ENCODE measurements at regions not wholly inside any gene's neighbourhood (a gene's known extent, or its start where the extent isn't known, plus 50 kb on each side); places are given as distances from the start of the nearest gene placed in this dataset.

- no peak for DNase-seq
Measured at GRCh38 chr15:96538491-96538890, 208.0 kb downstream of the NR2F2 start.

DNA sequence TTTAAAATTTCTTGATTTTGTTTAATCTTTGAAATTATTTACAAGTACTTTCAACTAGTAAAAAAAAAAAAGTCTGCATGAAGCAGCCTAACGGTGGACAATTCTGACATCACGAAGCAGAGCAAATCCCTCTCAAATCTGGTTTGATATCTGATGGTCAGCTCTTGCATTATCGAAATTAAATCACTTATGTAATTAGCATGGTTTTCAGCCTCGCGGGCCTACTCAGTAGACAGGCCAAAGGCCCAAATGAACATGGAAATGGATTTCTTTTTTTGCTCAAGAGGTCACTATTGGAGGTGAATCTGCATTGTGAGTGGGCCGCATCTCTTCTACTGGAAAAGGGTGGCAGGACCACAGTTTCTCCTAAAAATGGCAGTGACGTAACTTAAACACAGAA lies 209.8 kb downstream of the NR2F2 start:
- no peak for DNase-seq

DNA sequence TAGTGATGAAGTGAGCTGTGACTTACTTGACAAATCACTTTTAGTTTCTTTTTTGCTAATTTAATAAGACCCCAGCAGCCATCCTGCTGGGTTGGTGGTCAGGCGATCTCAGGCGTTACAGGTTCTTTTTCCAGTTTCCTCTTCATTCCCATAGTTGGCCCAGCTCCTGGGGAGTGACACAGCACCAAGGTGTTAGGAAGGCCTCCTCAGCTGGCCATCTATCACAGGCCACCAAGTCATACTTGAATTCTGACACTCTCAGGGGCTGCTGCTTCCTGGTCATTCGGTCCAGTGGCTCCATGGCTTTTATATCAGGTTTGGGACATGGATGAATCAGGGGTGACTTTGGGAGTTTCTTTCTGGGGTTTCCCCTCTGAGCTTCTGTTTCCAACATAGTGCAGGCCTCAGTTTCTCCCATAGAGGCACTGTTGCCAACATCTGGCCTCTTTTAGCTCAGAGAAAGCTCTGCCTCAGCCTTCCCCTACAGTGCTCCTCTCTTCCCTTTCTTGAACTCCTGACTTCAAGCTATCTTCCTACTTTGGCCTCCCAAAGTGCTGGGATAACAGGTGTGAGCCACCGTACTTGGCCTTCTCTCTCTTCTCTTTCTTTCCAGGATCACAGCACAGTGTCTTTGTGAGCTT lies 211.8 kb downstream of the NR2F2 start:
- no peak for DNase-seq

DNA sequence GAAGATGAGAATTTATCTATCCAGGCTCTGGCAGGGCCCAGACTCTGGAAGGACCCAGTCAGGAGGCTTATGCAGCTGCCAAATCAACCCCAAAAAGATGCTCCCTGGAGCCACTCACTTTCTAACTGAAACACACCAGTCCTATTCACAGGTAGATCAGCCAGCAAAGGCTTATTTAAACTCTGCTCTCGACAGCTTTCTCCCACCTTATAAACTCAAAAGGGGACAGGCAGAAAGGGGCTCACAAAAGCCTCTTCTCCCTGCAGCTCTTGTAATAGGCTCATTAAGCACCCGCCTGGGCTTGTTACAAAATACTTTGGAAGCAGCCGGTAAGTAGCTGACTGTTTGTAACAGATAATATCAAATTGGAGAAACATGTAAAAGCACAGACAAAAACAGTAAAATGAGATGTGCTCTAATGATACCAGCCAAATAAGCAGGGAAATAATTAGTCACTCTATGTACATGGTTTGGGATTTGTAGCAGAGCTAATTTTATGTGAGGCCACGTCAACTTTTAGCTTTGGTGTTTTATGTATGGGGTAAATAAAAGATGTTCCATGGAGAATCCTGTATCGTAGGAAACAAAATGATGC lies 213.8 kb downstream of the NR2F2 start:
- no peak for DNase-seq

DNA sequence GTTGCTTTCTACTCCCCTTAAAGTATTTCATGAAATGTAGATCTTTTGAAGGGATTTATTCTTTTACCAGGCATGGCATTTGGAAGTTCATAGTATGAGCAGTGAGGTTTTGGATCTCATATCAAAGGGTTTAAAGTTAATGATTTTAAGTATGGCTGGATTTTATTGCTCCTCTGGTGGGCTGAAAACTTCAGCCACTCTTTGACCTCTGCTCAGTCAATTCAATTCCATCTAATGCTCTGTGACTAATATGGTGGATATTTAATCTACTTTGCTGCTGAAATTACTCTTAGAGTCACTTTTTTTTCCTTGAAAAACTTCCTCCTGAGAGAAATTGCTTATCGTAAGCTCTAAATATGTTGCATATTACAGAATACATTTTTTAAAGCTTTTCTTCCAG lies 218.6 kb downstream of the NR2F2 start:
- DNase-seq, result no peak

DNA sequence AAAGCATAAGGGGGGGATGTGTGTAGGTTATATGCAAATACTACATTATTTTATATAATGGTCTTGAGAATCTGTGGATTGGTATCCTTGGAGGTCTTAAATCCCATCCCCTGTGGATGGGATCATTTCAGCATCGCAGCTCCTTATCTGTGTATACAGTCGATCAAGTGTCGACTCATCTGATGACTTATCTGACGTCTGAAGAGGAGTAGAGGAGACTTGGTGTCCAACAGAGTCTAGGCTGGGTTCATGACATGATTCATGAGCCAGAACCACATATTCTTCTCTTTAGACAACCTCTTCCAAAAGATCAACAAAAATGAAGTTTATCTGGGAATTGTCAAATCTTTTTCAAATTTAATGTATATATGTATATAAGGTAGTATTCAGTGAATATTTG lies 220.7 kb downstream of the NR2F2 start:
- no peak for DNase-seq

DNA sequence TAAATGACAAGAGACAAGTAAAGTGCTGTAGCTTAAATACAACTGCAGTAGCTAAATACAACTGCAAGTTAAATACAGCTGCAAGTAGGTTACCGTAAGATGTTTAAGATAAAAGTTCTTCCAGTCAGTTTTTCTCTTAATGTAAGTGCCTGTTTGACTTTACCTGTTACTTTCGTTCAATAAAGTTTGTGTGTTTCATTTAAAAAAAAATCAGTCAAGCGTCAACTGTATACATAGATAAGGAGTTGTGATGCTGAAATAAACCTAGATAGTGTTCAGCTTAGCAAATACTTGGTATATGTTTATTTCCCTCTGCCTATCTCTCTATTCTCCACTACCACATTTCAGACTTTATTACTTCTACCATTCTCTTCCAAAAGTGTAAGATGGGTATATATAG lies 221.2 kb downstream of the NR2F2 start:
- no peak for DNase-seq

GRCh38 chr15:96553006-96553405 lies 222.5 kb downstream of the NR2F2 start:
- DNase-seq, result no peak

GRCh38 chr15:96553451-96553850 lies 223.0 kb downstream of the NR2F2 start:
- no peak for DNase-seq

DNA sequence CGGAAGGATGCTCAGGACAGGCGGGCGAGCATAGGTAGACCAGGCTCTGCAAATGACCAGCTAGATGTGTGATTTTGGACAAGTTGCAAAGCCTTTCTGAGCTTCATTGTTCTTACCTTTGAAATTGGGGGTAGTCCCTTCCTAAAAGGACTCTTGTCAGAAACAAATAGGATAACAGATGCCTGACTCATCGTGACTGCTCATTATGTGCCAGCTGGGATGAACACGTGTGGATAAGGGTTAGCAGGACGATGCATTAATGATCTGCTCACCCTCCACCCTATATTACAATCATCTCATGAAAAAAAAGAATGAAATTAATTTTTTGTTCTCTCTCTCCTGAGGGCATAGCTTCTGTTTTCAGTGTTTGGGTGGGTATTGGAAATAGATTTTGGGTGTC lies 223.4 kb downstream of the NR2F2 start:
- no peak for DNase-seq

DNA sequence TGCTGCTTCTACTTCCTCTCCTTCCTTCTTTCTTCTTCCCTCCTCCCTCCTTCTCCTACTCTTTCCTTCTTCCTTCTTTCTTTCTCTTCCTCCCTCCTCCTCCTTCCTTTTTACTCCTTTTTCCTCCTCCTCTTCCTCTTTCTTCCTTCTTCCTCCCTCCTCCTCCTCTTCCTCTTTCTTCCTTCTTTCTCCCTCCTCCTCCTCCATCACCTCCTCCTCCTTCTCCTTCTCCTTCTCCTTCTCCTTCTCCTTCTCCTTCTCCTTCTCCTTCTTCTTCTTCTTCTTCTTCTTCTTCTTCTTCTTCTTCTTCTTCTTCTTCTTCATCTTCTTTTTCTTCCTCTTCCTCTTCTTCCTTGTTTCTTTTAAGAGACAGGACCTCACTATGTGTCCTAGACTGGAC lies 224.0 kb downstream of the NR2F2 start:
- DNase-seq, result no peak

GRCh38 chr15:96559087-96559486 lies 228.6 kb downstream of the NR2F2 start:
- DNase-seq, result no peak

DNA sequence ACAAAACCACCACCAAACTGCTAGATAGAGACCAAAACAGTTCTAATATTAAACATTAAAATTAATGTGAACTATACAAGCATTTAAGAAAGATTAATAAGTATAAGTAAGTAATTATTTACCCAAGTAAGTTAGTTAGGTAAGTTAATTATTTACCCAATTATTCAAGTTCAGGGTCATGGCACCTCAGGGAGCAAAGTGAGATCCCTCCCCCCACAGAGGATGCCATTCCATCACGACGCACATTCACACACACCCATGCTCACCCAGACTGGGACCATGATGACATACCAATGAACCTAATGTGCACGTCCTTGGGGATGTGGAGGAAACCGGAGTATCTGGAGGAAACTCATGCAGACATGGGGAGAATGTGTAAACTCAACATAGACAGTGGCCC lies 229.1 kb downstream of the NR2F2 start:
- no peak for DNase-seq

- no peak for DNase-seq
Measured at GRCh38 chr15:96560246-96560895, 229.9 kb downstream of the NR2F2 start.

GRCh38 chr15:96561593-96561992 lies 231.1 kb downstream of the NR2F2 start:
- no peak for DNase-seq

DNA sequence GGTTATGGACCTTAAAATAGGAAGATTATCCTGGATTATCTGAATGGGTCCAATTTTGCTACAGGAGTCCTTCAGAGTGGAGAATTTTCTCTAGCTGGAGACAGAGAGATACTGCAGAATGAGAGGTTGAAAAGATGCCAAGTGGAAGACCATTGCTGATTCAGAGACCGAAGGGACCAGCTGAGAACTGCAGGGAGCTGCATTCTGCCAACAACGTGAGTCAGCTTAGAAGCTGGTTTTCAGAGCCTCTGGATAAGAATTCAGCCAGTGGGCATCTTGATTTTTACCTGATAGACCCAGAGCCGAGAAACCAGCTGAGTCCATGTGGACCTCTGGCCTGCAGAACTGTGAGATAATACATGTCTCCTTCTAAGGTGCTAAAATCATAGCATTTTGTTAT lies 234.0 kb downstream of the NR2F2 start:
- no peak for DNase-seq

GRCh38 chr15:96565266-96565665 lies 234.8 kb downstream of the NR2F2 start:
- no peak for DNase-seq

GRCh38 chr15:96574782-96575181 lies 244.3 kb downstream of the NR2F2 start:
- no peak for DNase-seq

- no peak for DNase-seq
Measured at GRCh38 chr15:96576596-96576995, 246.1 kb downstream of the NR2F2 start.

DNA sequence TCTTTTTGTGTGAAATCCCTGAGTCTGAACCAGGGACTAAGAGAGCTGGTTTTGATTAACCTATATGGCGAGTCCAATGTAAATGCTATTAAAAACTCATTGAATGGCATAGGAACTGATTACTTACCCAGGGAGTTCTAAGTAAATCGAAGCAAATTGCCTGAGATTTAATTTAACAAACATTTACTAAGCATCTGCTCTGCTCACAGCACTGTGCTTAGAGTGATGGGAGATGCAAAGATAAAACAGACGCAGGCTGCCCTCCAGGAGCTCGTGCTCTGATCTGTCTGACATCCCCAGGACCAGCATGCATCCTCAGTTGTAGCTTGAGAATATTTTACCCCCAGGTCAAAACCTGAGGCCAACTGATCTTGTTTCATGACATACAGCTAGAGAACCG lies 247.9 kb downstream of the NR2F2 start:
- DNase-seq, result no peak

- DNase-seq, result no peak
Measured at GRCh38 chr15:96581371-96581770, 250.9 kb downstream of the NR2F2 start.

- DNase-seq, result no peak
Measured at GRCh38 chr15:96582473-96582872, 252.0 kb downstream of the NR2F2 start.

DNA sequence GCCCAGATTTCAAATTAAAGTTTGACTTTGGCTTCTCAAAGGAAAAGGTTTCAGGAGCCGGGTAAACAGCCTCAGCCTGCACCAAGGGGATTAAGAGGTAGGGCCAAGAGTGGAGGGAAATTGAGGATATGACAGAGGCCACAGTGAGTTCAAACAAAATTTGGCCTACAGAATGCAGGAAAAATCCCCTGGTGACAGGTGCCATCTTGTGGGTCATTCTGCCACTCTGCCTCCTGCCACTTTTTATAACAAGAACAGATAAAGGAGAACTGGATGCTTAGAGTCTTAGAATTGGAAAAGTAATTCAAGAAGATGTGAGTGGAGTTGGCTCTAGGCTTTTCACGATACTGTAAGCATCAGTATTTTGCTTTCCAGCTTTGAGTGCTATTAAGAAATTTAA lies 253.2 kb downstream of the NR2F2 start:
- DNase-seq, result no peak

DNA sequence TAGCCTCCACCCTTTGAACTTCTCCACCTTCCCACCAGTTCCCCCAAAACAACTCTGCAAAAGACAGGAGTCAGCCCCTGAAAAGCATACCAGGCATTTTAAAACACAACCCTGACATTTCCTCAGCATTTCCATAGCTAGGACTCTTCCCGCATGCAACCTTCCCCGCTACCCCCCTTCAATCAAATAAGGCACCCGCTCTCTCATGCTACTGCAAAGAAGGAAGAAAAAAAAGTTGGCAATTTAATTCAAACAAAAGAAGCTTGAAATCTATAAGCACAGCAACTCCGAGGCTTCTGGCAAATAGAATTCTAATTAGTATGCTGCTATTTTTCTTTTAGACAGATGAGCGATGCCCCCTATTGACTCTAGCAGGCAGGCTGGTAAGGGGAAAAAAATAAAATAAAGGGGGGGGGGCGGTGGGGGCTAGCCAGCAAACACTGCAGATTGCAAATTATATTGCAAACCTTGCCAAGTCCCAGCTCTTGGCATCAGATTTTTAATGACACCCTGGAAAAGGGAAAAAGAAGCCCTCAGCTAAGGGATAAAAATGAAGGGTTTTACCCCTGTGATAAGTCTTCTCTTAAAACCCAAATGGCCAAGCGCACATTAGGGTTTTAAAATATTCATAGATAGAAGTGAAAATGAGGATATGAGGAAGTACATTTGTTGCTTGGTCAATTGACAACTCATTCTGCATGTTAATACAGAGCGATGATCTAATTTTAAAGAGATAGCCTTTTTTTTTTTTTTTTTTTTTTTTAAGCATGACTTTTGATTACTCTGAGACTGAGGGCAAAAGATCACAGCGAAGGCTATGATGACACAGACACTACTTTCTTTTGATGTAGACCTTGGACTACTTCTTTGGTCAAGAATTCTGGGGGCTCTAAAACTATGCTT lies 255.2 kb downstream of the NR2F2 start:
- no peak for DNase-seq

All from activated gamma-delta T cell treated with Interleukin-2 at 50 U/mL for 16 hours (primary cell).